Activated T-helper 17 cell treated with anti-CD3 and anti-CD28 coated beads, Interleukin-2, amount 50 U/mL, for 72 hours (primary cell): ENCODE measurements at regions not wholly inside any gene's neighbourhood (a gene's known extent, or its start where the extent isn't known, plus 50 kb on each side); places are given as distances from the start of the nearest gene placed in this dataset.
"Not testable (repeated sequence)": the region's sequence is repeated elsewhere in the genome, so short reads cannot be mapped to it uniquely, and the experiment has no call there.

ENCODE experiments used
- ATAC-seq: fragments of 150-1000 bp; cut with Tn5 transposase; replicated peaks from 2 replicates; pipeline ENCODE4 v1.10.0; 2021; ENCODE audit warnings: mild to moderate bottlenecking, moderate library complexity
- H3K27ac Mint-ChIP-seq: one replicate; pipeline ENCODE4 v1.8.0; 2022; ENCODE audit warnings: mixed read lengths
- H3K27me3 Mint-ChIP-seq: one replicate; pipeline ENCODE4 v1.8.0; 2022; ENCODE audit warnings: mixed read lengths
- H3K36me3 Mint-ChIP-seq: one replicate; pipeline ENCODE4 v1.8.0; 2022; ENCODE audit warnings: low read depth, mild to moderate bottlenecking, mixed read lengths
- H3K4me1 Mint-ChIP-seq: one replicate; pipeline ENCODE4 v1.8.0; 2022; ENCODE audit warnings: mixed read lengths
- H3K4me3 Mint-ChIP-seq: one replicate; pipeline ENCODE4 v1.8.0; 2022; ENCODE audit warnings: mild to moderate bottlenecking, mixed read lengths
- H3K9me3 Mint-ChIP-seq: one replicate; pipeline ENCODE4 v1.8.0; 2022; ENCODE audit warnings: mixed read lengths

- Mint-ChIP-seq H3K36me3 (no peaks in the 10 kb centered on the region), H3K4me3 (no peak overlapping the region), H3K27me3 (no peaks in the 10 kb centered on the region), H3K4me1 (no peaks in the 10 kb centered on the region), H3K27ac (no peak overlapping the region), H3K9me3 (no peaks in the 10 kb centered on the region)
- ATAC-seq, result no peak
Observed at GRCh38 chr3:8336456-8336855, 165.2 kb upstream of the LMCD1 start.

GRCh38 chr3:8338424-8338823, 163.2 kb upstream of the LMCD1 start:
- H3K36me3 Mint-ChIP-seq, result no peaks in the 10 kb centered on the region
- H3K9me3 Mint-ChIP-seq, result no peaks in the 10 kb centered on the region
- no peak overlapping the region for H3K27ac Mint-ChIP-seq
- H3K27me3 Mint-ChIP-seq, result no peaks in the 10 kb centered on the region
- H3K4me3 Mint-ChIP-seq, result no peak overlapping the region
- no peak for ATAC-seq
- H3K4me1 Mint-ChIP-seq, result no peaks in the 10 kb centered on the region

GRCh38 chr3:8341821-8342247, 159.8 kb upstream of the LMCD1 start:
- Mint-ChIP-seq H3K9me3 (no peaks in the 10 kb centered on the region), H3K36me3 (no peaks in the 10 kb centered on the region)
- ATAC-seq, result no peak

GRCh38 chr3:8343058-8343457, 158.6 kb upstream of the LMCD1 start:
- no peak for ATAC-seq
- Mint-ChIP-seq H3K4me1 (no peaks in the 10 kb centered on the region), H3K36me3 (no peaks in the 10 kb centered on the region), H3K27me3 (no peaks in the 10 kb centered on the region), H3K9me3 (no peaks in the 10 kb centered on the region), H3K27ac (no peak overlapping the region), H3K4me3 (no peak overlapping the region)

More at GRCh38 chr3:8341821-8342247, 159.8 kb upstream of the LMCD1 start:
- H3K27me3 Mint-ChIP-seq, result no peaks in the 10 kb centered on the region
- no peak overlapping the region for H3K4me3 Mint-ChIP-seq
- no peaks in the 10 kb centered on the region for H3K4me1 Mint-ChIP-seq
- H3K27ac Mint-ChIP-seq, result no peak overlapping the region

GRCh38 chr3:8345398-8345797, 156.2 kb upstream of the LMCD1 start:
- Mint-ChIP-seq H3K36me3 (no peaks in the 10 kb centered on the region), H3K27ac (no peak overlapping the region), H3K4me1 (no peaks in the 10 kb centered on the region), H3K9me3 (no peaks in the 10 kb centered on the region), H3K4me3 (no peak overlapping the region), H3K27me3 (no peaks in the 10 kb centered on the region)
- ATAC-seq, result no peak

- Mint-ChIP-seq H3K36me3 (no peaks in the 10 kb centered on the region), H3K4me1 (peaks cover 5% of the 10 kb centered on the region), H3K27me3 (no peaks in the 10 kb centered on the region), H3K9me3 (peaks cover 4% of the 10 kb centered on the region), H3K27ac (no peak overlapping the region), H3K4me3 (no peak overlapping the region)
- no peak for ATAC-seq
Observed at GRCh38 chr3:8348076-8348475, 153.5 kb upstream of the LMCD1 start.

GRCh38 chr3:8352475-8352874, 149.1 kb upstream of the LMCD1 start:
- Mint-ChIP-seq H3K4me1 (peaks cover 21% of the 10 kb centered on the region), H3K36me3 (no peaks in the 10 kb centered on the region), H3K9me3 (peaks cover 4% of the 10 kb centered on the region), H3K27me3 (no peaks in the 10 kb centered on the region), H3K4me3 (no peak overlapping the region), H3K27ac (no peak overlapping the region)
- ATAC-seq, result no peak

- Mint-ChIP-seq H3K27me3 (no peaks in the 10 kb centered on the region), H3K4me1 (peaks cover 28% of the 10 kb centered on the region), H3K36me3 (no peaks in the 10 kb centered on the region)
Observed at GRCh38 chr3:8353364-8353763, 148.3 kb upstream of the LMCD1 start.

GRCh38 chr3:8355346-8355745, 146.3 kb upstream of the LMCD1 start:
- Mint-ChIP-seq H3K9me3 (peaks cover 13% of the 10 kb centered on the region), H3K4me1 (peaks cover 28% of the 10 kb centered on the region), H3K36me3 (no peaks in the 10 kb centered on the region), H3K27me3 (no peaks in the 10 kb centered on the region), H3K27ac (peak overlapping the region; percentile 85), H3K4me3 (no peak overlapping the region)
- ATAC-seq, result no peak

More at GRCh38 chr3:8353364-8353763, 148.3 kb upstream of the LMCD1 start:
- H3K27ac Mint-ChIP-seq, result no peak overlapping the region
- H3K9me3 Mint-ChIP-seq, result peaks cover 9% of the 10 kb centered on the region
- no peak for ATAC-seq
- no peak overlapping the region for H3K4me3 Mint-ChIP-seq

- H3K4me3 Mint-ChIP-seq, result peak overlapping the region; percentile 71
- not testable (repeated sequence) for ATAC-seq, H3K36me3 Mint-ChIP-seq, H3K27me3 Mint-ChIP-seq
- peaks cover 17% of the 10 kb centered on the region for H3K9me3 Mint-ChIP-seq
- H3K27ac Mint-ChIP-seq, result peak overlapping the region; percentile 85
- H3K4me1 Mint-ChIP-seq, result peaks cover 28% of the 10 kb centered on the region
Observed at GRCh38 chr3:8356066-8356465, 145.6 kb upstream of the LMCD1 start.

- Mint-ChIP-seq H3K36me3 (no peaks in the 10 kb centered on the region), H3K27me3 (no peaks in the 10 kb centered on the region), H3K4me1 (peaks cover 24% of the 10 kb centered on the region), H3K4me3 (peak overlapping the region; percentile 71), H3K27ac (peak overlapping the region; percentile 85), H3K9me3 (peaks cover 21% of the 10 kb centered on the region)
- ATAC-seq, result no peak
Observed at GRCh38 chr3:8357859-8358258, 143.8 kb upstream of the LMCD1 start.

- Mint-ChIP-seq H3K4me3 (no peak overlapping the region), H3K4me1 (peaks cover 24% of the 10 kb centered on the region), H3K27me3 (no peaks in the 10 kb centered on the region), H3K36me3 (no peaks in the 10 kb centered on the region), H3K27ac (no peak overlapping the region), H3K9me3 (peaks cover 21% of the 10 kb centered on the region)
- no peak for ATAC-seq
Observed at GRCh38 chr3:8359133-8359532, 142.5 kb upstream of the LMCD1 start.

GRCh38 chr3:8363200-8363599, 138.4 kb upstream of the LMCD1 start:
- Mint-ChIP-seq H3K4me1 (no peaks in the 10 kb centered on the region), H3K9me3 (peaks cover 15% of the 10 kb centered on the region), H3K27ac (no peak overlapping the region), H3K4me3 (no peak overlapping the region), H3K27me3 (peaks cover 3% of the 10 kb centered on the region), H3K36me3 (no peaks in the 10 kb centered on the region)
- no peak for ATAC-seq

- Mint-ChIP-seq H3K36me3 (no peaks in the 10 kb centered on the region), H3K9me3 (peaks cover 12% of the 10 kb centered on the region), H3K4me1 (no peaks in the 10 kb centered on the region), H3K27me3 (peaks cover 3% of the 10 kb centered on the region), H3K4me3 (no peak overlapping the region), H3K27ac (no peak overlapping the region)
- ATAC-seq, result no peak
Observed at GRCh38 chr3:8365541-8365940, 136.1 kb upstream of the LMCD1 start.

GRCh38 chr3:8366219-8366810, 135.3 kb upstream of the LMCD1 start:
- Mint-ChIP-seq H3K9me3 (peaks cover 4% of the 10 kb centered on the region), H3K27me3 (peaks cover 3% of the 10 kb centered on the region), H3K27ac (no peak overlapping the region), H3K4me3 (no peak overlapping the region), H3K4me1 (no peaks in the 10 kb centered on the region), H3K36me3 (no peaks in the 10 kb centered on the region)
- no peak for ATAC-seq

GRCh38 chr3:8368598-8368997, 133.0 kb upstream of the LMCD1 start:
- Mint-ChIP-seq H3K27ac (no peak overlapping the region), H3K4me1 (peaks cover 6% of the 10 kb centered on the region), H3K4me3 (no peak overlapping the region), H3K36me3 (no peaks in the 10 kb centered on the region), H3K27me3 (peaks cover 3% of the 10 kb centered on the region), H3K9me3 (peaks cover 8% of the 10 kb centered on the region)
- no peak for ATAC-seq
